B cell (primary cell): ENCODE measurements at regions not wholly inside any gene's neighbourhood (a gene's known extent, or its start where the extent isn't known, plus 50 kb on each side); places are given as distances from the start of the nearest gene placed in this dataset.
"Not testable (repeated sequence)": the region's sequence is repeated elsewhere in the genome, so short reads cannot be mapped to it uniquely, and the experiment has no call there.

ENCODE experiments used
- ATAC-seq: fragments of 200-7000 bp; cut with Tn5 transposase; one replicate; pipeline ENCODE4 v1.10.0; 2021; ENCODE audit warnings: low read depth, mild to moderate bottlenecking, moderate number of reproducible peaks, moderate library complexity
- CTCF ChIA-PET: fragments of 350-600 bp; sonication (Branson Sonifier 250); formaldehyde crosslinking; loops from one replicate; lab custom pipeline; 2021; ENCODE audit warnings: antibody characterized with exemption, inconsistent platforms; lab: Charles Lee
- POLR2A ChIA-PET: fragments of 350-600 bp; sonication (Branson Sonifier 250); formaldehyde crosslinking; loops from one replicate; lab custom pipeline; 2021; ENCODE audit warnings: antibody characterized with exemption; lab: Charles Lee
- DNase-seq: peaks from one replicate; pipeline ENCODE4 v3.0.0; 2013
- H2AFZ ChIP-seq: 2 replicates; pipeline ENCODE4 v1.6.1; 2012; ENCODE audit warnings: mild to moderate bottlenecking, low read depth, low read length; ENCODE audit not compliant: insufficient read depth, poor library complexity, severe bottlenecking
- H3K27ac ChIP-seq, 2 donors: 1 replicate in 1 of 2; 2 replicates in 1 of 2; pipeline ENCODE4 v1.5.1; 2012 to 2013; ENCODE audit warnings: low read length in 2 of 2, mild to moderate bottlenecking in 2 of 2, moderate library complexity in 1 of 2
- H3K27me3 ChIP-seq, 4 experiments: fragments of 200-600 bp in 1 of 4; sonication (generic) in 1 of 4; replicated peaks in 1 of 4; 1 replicate in 2 of 4; 2 replicates in 2 of 4; pipeline versions ENCODE4 v1.6.1 to v1.7.0; 2013 to 2016; ENCODE audit warnings: low read length in 3 of 4, mild to moderate bottlenecking in 2 of 4, mixed read lengths in 1 of 4, moderate library complexity in 1 of 4; ENCODE audit not compliant: insufficient read depth in 4 of 4, control insufficient read depth in 3 of 4; ENCODE audit errors: control extremely low read depth in 1 of 4
- H3K36me3 ChIP-seq, 2 experiments: replicated peaks in 1 of 2; 1 replicate in 1 of 2; 2 replicates in 1 of 2; pipeline versions ENCODE4 v1.6.1 to v1.7.1; 2013; ENCODE audit warnings: low read length in 1 of 2; ENCODE audit not compliant: insufficient read depth in 2 of 2, control insufficient read depth in 1 of 2; ENCODE audit errors: control extremely low read depth in 1 of 2, extremely low read depth in 1 of 2
- H3K4me1 ChIP-seq, 2 donors: fragments of 200-600 bp in 1 of 2; sonication (generic) in 1 of 2; 1 replicate in 1 of 2; 2 replicates in 1 of 2; pipeline versions ENCODE4 v1.5.1 to v1.6.1; 2013 to 2017; ENCODE audit warnings: low read length in 2 of 2; ENCODE audit not compliant: control insufficient read depth in 2 of 2, insufficient read depth in 2 of 2
- H3K4me2 ChIP-seq: replicated peaks from 2 replicates; pipeline ENCODE3; 2012; ENCODE audit warnings: mild to moderate bottlenecking, low read depth, low read length; ENCODE audit not compliant: poor library complexity, severe bottlenecking
- H3K4me3 ChIP-seq, 5 experiments: fragments of 200-600 bp in 1 of 5; sonication (generic) in 1 of 5; 1 replicate in 3 of 5; 2 replicates in 2 of 5; pipeline versions ENCODE4 v1.5.1 to v1.7.0; 2011 to 2016; ENCODE audit warnings: low read length in 4 of 5, mild to moderate bottlenecking in 4 of 5, low read depth in 2 of 5, control low read depth in 1 of 5, moderate library complexity in 1 of 5; ENCODE audit not compliant: insufficient read depth in 1 of 5; ENCODE audit errors: control extremely low read depth in 1 of 5, extremely low read depth in 1 of 5
- H3K79me2 ChIP-seq: fragments of 200-600 bp; sonication (generic); one replicate; pipeline ENCODE4 v1.6.0; 2016; ENCODE audit warnings: low read length; ENCODE audit not compliant: control insufficient read depth, insufficient read depth
- H3K9ac ChIP-seq: fragments of 200-600 bp; sonication (generic); 2 replicates; pipeline ENCODE4 v1.6.1; 2017; ENCODE audit warnings: mild to moderate bottlenecking, low read length, moderate library complexity
- H3K9me3 ChIP-seq, 3 donors: one replicate each; pipeline versions ENCODE4 v1.6.1 to v1.7.1; 2013; ENCODE audit warnings: low read length in 2 of 3; ENCODE audit not compliant: control insufficient read depth in 2 of 3, insufficient read depth in 1 of 3; ENCODE audit errors: control extremely low read depth in 1 of 3
- H4K20me1 ChIP-seq: 2 replicates; pipeline ENCODE4 v1.6.0; 2012; ENCODE audit warnings: mild to moderate bottlenecking, low read length; ENCODE audit not compliant: insufficient read depth, control insufficient read depth, poor library complexity, severe bottlenecking
- H3K27ac Mint-ChIP-seq: one replicate; pipeline ENCODE4 v1.8.0; 2021; ENCODE audit warnings: mixed read lengths
- H3K27me3 Mint-ChIP-seq: one replicate; pipeline ENCODE4 v1.8.0; 2021; ENCODE audit warnings: mixed read lengths
- H3K4me1 Mint-ChIP-seq: one replicate; pipeline ENCODE4 v1.8.0; 2021; ENCODE audit warnings: mixed read lengths
- H3K4me3 Mint-ChIP-seq: one replicate; pipeline ENCODE4 v1.8.0; 2021; ENCODE audit warnings: mixed read lengths
- H3K9me3 Mint-ChIP-seq: one replicate; pipeline ENCODE4 v1.8.0; 2022; ENCODE audit warnings: mixed read lengths; ENCODE audit not compliant: insufficient read depth
- CTCF ChIP-seq: fragments of 200-600 bp; IDR thresholded peaks from one replicate; pipeline ENCODE4 v1.8.0; 2022; ENCODE audit warnings: antibody characterized with exemption, mild to moderate bottlenecking
- EZH2 ChIP-seq: IDR thresholded peaks from 2 replicates; pipeline ENCODE4 v1.6.1; 2012; ENCODE audit warnings: borderline replicate concordance, low read depth, mild to moderate bottlenecking, moderate library complexity, low read length; ENCODE audit not compliant: insufficient read depth, poor library complexity, severe bottlenecking
- WGBS: methylation state at CpG from one replicate; pipeline ENCODE4 v1.1.5; 2013; ENCODE audit warnings: missing lambda C conversion rate; ENCODE audit not compliant: insufficient coverage; 5-methylcytosine and 5-hydroxymethylcytosine counted together
- intact Hi-C: fragments of 100-400 bp; cut with micrococcal nuclease; formaldehyde crosslinking; loops from one replicate; pipeline ENCODE4 v1.10.0; 2022

GRCh38 chr11:71772193-71772592 lies 60.8 kb upstream of the DEFB108B start:
- peaks cover 22% of the 10 kb centered on the region for H3K27me3 Mint-ChIP-seq
- CTCF ChIA-PET, H3K9me3 ChIP-seq, H3K4me2 ChIP-seq, H3K4me3 Mint-ChIP-seq, DNase-seq, H3K27ac ChIP-seq, H2AFZ ChIP-seq, intact Hi-C loops, H3K9ac ChIP-seq, H3K9me3 Mint-ChIP-seq, H3K27me3 ChIP-seq, H3K4me3 ChIP-seq, H3K36me3 ChIP-seq, H3K79me2 ChIP-seq, H3K4me1 Mint-ChIP-seq, POLR2A ChIA-PET, H4K20me1 ChIP-seq, ATAC-seq, H3K27ac Mint-ChIP-seq, H3K4me1 ChIP-seq: not testable (repeated sequence)
- 58% methylated on average over 5 of the region's 12 CpGs for WGBS

- no peak overlapping the region for H3K27ac ChIP-seq
- no peaks in the 10 kb centered on the region for H4K20me1 ChIP-seq
- TF ChIP-seq EZH2 (no peak), CTCF (no peak)
- no peaks in the 10 kb centered on the region for H3K79me2 ChIP-seq
- intact Hi-C loops = no loop called here
- CTCF ChIA-PET = no interaction called here
- H3K4me3 ChIP-seq = no peak overlapping the region
- ATAC-seq = no peak
- POLR2A ChIA-PET = no interaction called here
- H3K27me3 ChIP-seq = no peaks in the 10 kb centered on the region
- H2AFZ ChIP-seq = no peak overlapping the region
- Mint-ChIP-seq H3K4me1 (no peaks in the 10 kb centered on the region), H3K4me3 (no peak overlapping the region), H3K27ac (no peak overlapping the region), H3K9me3 (no peaks in the 10 kb centered on the region), H3K27me3 (peaks cover 13% of the 10 kb centered on the region)
- no peak overlapping the region for H3K4me2 ChIP-seq
- WGBS = 97% methylated on average over 26 of the region's 30 CpGs
- H3K36me3 ChIP-seq = no peaks in the 10 kb centered on the region
- H3K4me1 ChIP-seq = no peaks in the 10 kb centered on the region
- no peaks in the 10 kb centered on the region for H3K9me3 ChIP-seq
- no peak overlapping the region for H3K9ac ChIP-seq
- DNase-seq = no peak
Measured at GRCh38 chr11:71774603-71775222, 58.3 kb upstream of the DEFB108B start.

DNA sequence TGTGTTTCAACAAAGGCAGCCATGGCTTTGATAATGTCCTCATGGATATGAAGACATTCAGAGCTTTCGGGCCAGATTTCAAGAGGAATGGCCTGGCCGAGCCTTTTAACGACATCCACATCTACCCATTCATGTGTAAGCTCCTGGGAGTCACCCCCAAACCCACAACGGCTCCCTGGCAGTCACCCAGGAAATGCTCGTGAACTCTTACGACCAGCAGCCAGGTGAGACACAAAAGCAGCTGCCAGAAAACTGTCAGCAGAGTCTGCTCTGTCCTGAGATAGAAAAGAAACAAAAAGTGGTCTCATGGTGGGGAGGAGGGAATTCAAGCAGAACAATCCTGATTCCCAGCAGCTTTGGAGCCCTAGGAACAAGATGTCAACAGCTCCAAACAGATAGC lies 52.9 kb upstream of the DEFB108B start:
- ATAC-seq, POLR2A ChIA-PET, H3K27ac Mint-ChIP-seq, H3K36me3 ChIP-seq, H3K9me3 Mint-ChIP-seq, H3K4me3 ChIP-seq, H3K4me1 Mint-ChIP-seq, CTCF ChIA-PET, H3K79me2 ChIP-seq, H3K27me3 ChIP-seq, H3K4me2 ChIP-seq, DNase-seq, H3K27ac ChIP-seq, H3K9me3 ChIP-seq, H2AFZ ChIP-seq, H3K4me1 ChIP-seq, H3K9ac ChIP-seq, H4K20me1 ChIP-seq, H3K4me3 Mint-ChIP-seq: not testable (repeated sequence)
- intact Hi-C loops = loop anchor here (10.0 kb wide), 1 partner anchor 325 kb away; the partner anchor contains the start of gene NADSYN1
- peaks cover 23% of the 10 kb centered on the region for H3K27me3 Mint-ChIP-seq
- WGBS = 77% methylated on average over 3 of the region's 6 CpGs
